ENCODE measurements at regions not wholly inside any gene's neighbourhood (a gene's known extent, or its start where the extent isn't known, plus 50 kb on each side); places are given as distances from the start of the nearest gene placed in this dataset.

DNA sequence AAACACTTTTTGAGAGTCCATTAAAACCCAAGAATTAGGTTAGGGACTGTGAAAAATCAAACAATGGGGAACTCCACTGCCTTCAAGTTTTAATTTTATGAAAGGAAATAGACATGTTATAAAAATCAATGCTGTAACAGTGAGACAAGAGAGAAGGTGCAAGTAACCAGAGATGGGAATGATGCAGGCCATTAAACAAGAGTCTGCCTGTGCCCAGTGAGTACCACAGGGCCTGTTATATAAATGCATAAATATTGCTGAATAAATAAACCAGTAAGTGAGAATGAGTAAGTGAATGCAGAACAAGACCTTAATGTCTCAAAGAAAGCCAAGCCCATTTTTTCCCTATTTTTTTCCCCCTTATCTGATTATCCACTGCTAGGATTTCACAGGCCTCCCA is 53.3 kb upstream of the BMP2K start:
- no peaks in the 10 kb centered on the region for H3K36me3 ChIP-seq (ENCODE audit: control insufficient read depth, insufficient read depth, low read length)
- DNase-seq: no peak
- H3K27me3 ChIP-seq (ENCODE audit: control insufficient read depth, insufficient read depth, low read length): no peaks in the 10 kb centered on the region
- no peaks in the 10 kb centered on the region for H3K9me3 ChIP-seq (ENCODE audit: control insufficient read depth, low read depth, low read length)
- no peak overlapping the region for H3K27ac ChIP-seq (ENCODE audit: low read length)
- no peak overlapping the region for H3K4me3 ChIP-seq (ENCODE audit: low read length)
- peaks cover 12% of the 10 kb centered on the region for H3K4me1 ChIP-seq (ENCODE audit: control insufficient read depth, insufficient read depth, low read length)
